Smooth muscle cell of the brain vasculature (primary cell): ENCODE measurements at regions not wholly inside any gene's neighbourhood (a gene's known extent, or its start where the extent isn't known, plus 50 kb on each side); places are given as distances from the start of the nearest gene placed in this dataset.

Source experiments
- DNase-seq: peaks from one replicate; pipeline ENCODE4 v3.0.0-alpha.2; 2012; ENCODE audit warnings: low read depth, low spot score

DNA sequence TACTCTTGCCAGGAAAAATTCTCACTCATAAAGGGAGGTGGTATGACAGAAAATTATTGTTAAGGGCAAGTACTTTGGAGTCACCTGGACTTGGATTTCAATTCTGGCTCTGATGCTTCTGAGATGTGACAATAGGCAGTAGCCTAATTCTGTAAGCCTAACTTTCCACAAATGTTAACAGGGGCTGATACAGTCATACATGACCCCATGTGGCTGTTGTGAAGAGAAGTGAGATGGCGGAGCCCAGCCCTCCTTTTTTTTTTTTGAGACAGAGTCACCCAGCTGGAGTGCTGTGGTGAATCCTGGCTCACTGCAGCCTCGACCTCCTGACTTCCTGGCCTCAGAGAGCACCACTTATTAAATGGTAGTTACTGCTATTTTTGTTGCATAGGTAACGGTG is 54.4 kb upstream of the IRF2 start:
- DNase-seq: no peak

DNA sequence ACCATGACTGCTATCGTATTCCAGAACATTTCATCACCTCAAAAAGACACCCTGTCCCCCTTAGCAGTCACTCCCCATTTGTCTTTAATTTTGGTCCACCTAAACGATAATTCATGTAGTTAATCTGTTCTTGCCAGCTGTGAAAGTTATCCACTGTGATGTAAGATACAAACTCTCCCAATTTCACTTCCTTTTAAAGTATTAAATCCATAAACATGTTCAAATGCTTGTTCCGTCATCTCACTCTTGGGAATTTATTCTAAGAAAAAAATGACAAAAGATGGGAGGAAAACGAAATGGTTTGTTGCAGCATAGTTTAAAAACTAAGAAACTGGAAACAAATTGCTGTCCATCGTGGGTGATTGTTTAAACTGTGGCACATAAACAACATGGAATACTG is 53.7 kb upstream of the IRF2 start:
- no peak for DNase-seq

GRCh38 chr4:184526228-184526627 is 51.9 kb upstream of the IRF2 start:
- DNase-seq: no peak
